Endothelial cell (in vitro differentiated cells): ENCODE measurements at regions not wholly inside any gene's neighbourhood (a gene's known extent, or its start where the extent isn't known, plus 50 kb on each side); places are given as distances from the start of the nearest gene placed in this dataset.
"Not testable (repeated sequence)": the region's sequence is repeated elsewhere in the genome, so short reads cannot be mapped to it uniquely, and the experiment has no call there.

Experiments
- DNase-seq: peaks from one replicate; pipeline ENCODE4 v3.0.0; 2021; ENCODE audit warnings: low spot score
- H3K27ac Mint-ChIP-seq: one replicate; pipeline ENCODE4 v1.8.0; 2021; ENCODE audit warnings: mixed read lengths, inconsistent platforms; ENCODE audit not compliant: unreplicated experiment
- H3K27me3 Mint-ChIP-seq: one replicate; pipeline ENCODE4 v1.8.0; 2021; ENCODE audit warnings: mild to moderate bottlenecking, moderate library complexity, mixed read lengths, inconsistent platforms; ENCODE audit not compliant: unreplicated experiment
- H3K36me3 Mint-ChIP-seq: one replicate; pipeline ENCODE4 v1.8.0; 2021; ENCODE audit warnings: mild to moderate bottlenecking, low read depth, mixed read lengths, inconsistent platforms; ENCODE audit not compliant: unreplicated experiment
- H3K4me1 Mint-ChIP-seq: one replicate; pipeline ENCODE4 v1.8.0; 2021; ENCODE audit warnings: mild to moderate bottlenecking, mixed read lengths, inconsistent platforms; ENCODE audit not compliant: unreplicated experiment
- H3K4me3 Mint-ChIP-seq: one replicate; pipeline ENCODE4 v1.8.0; 2021; ENCODE audit warnings: mild to moderate bottlenecking, mixed read lengths, inconsistent platforms; ENCODE audit not compliant: unreplicated experiment
- H3K9me3 Mint-ChIP-seq: one replicate; pipeline ENCODE4 v1.8.0; 2021; ENCODE audit warnings: mixed read lengths, inconsistent platforms; ENCODE audit not compliant: unreplicated experiment
- TF ChIP-seq, protein P1 (sequence below): fragments of 200-600 bp; sonication (generic); IDR thresholded peaks from one replicate; pipeline ENCODE4 v1.5.0; 2021; ENCODE audit warnings: antibody characterized with exemption; ENCODE audit not compliant: unreplicated experiment

- Mint-ChIP-seq H3K9me3 (no peaks in the 10 kb centered on the region), H3K4me1 (no peaks in the 10 kb centered on the region), H3K36me3 (no peaks in the 10 kb centered on the region), H3K27ac (no peak overlapping the region), H3K27me3 (no peaks in the 10 kb centered on the region), H3K4me3 (no peak overlapping the region)
- TF ChIP-seq, protein P1, sequence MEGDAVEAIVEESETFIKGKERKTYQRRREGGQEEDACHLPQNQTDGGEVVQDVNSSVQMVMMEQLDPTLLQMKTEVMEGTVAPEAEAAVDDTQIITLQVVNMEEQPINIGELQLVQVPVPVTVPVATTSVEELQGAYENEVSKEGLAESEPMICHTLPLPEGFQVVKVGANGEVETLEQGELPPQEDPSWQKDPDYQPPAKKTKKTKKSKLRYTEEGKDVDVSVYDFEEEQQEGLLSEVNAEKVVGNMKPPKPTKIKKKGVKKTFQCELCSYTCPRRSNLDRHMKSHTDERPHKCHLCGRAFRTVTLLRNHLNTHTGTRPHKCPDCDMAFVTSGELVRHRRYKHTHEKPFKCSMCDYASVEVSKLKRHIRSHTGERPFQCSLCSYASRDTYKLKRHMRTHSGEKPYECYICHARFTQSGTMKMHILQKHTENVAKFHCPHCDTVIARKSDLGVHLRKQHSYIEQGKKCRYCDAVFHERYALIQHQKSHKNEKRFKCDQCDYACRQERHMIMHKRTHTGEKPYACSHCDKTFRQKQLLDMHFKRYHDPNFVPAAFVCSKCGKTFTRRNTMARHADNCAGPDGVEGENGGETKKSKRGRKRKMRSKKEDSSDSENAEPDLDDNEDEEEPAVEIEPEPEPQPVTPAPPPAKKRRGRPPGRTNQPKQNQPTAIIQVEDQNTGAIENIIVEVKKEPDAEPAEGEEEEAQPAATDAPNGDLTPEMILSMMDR = no peak
- no peak for DNase-seq
These were observed 2040.5 kb upstream of the C9orf72 start for GRCh38 chr9:29613773-29614172.

DNA sequence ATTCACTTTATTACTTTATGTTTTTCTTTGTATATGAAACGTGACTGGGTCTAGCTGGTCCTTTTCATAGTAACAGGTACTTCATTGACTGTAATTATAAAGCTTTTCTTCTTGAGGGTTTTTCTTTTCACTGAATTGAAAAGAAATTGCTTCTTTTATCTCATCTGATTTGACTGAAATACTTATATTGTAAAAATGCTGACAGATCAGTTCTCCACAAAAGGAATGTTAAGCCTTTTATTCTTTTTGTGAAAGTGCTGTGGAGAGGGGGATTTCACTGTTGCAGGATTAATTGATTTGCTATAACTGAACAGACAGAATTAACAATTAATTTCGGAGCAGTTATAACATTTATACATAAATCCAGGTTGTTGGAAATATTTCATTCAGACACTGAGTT, 2043.6 kb upstream of the C9orf72 start:
- Mint-ChIP-seq H3K9me3 (no peaks in the 10 kb centered on the region), H3K4me3 (no peak overlapping the region), H3K36me3 (no peaks in the 10 kb centered on the region), H3K27ac (no peak overlapping the region), H3K4me1 (no peaks in the 10 kb centered on the region), H3K27me3 (no peaks in the 10 kb centered on the region)
- no peak for DNase-seq
- TF ChIP-seq, protein P1 = no peak

DNA sequence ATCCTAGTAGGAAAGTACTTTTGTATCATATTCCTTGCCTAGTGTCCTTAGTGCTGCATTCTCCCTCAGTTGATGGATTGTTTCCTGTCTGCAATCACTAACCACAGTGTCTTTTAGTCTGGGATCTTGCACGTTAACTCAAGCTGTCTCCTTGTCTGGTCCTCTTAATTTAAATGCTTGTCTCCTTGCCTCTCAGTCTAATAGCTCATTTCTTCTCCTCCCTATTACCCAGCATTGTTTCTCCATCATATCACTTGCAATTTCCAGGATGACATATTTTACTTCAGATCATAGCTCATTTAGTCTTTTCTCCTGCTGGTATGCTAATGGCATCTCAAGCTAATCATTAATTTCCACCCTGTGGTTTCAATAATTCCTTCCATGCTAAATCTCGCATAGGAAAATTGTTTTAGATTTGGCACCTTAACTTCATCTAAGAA, 2052.0 kb upstream of the C9orf72 start:
- DNase-seq = no peak
- Mint-ChIP-seq H3K4me1 (no peaks in the 10 kb centered on the region), H3K27ac (no peak overlapping the region), H3K27me3 (no peaks in the 10 kb centered on the region), H3K4me3 (no peak overlapping the region), H3K9me3 (no peaks in the 10 kb centered on the region), H3K36me3 (no peaks in the 10 kb centered on the region)
- TF ChIP-seq, protein P1 = no peak

- no peak for DNase-seq
- Mint-ChIP-seq H3K4me1 (no peaks in the 10 kb centered on the region), H3K27me3 (no peaks in the 10 kb centered on the region), H3K4me3 (no peak overlapping the region), H3K36me3 (no peaks in the 10 kb centered on the region), H3K9me3 (no peaks in the 10 kb centered on the region), H3K27ac (no peak overlapping the region)
- TF ChIP-seq, protein P1 = no peak
These were observed 2052.7 kb upstream of the C9orf72 start for GRCh38 chr9:29625931-29626330.

DNA sequence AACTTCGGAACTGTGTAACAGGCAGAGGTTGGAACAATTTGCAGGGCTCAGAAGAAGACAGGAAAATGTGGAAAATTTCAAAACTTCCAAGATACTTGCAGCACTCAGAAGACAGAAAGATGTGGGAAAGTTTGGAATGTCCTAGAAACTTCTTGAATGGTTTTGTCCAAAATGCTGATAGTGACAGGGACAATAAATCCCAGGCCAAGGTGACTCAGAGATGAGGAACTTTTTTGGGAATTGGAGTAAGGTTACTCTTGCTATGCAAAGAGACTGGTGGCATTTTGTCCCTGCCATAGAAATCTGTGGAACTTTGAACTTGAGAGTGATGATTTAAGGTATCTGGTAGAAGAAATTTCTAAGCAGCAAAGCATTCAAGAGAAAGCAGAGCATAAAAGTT, 2055.6 kb upstream of the C9orf72 start:
- H3K27me3 Mint-ChIP-seq, H3K36me3 Mint-ChIP-seq, H3K4me3 Mint-ChIP-seq, H3K9me3 Mint-ChIP-seq, H3K4me1 Mint-ChIP-seq, H3K27ac Mint-ChIP-seq, DNase-seq: not testable (repeated sequence)
